H1 (cell line): ENCODE measurements at regions not wholly inside any gene's neighbourhood (a gene's known extent, or its start where the extent isn't known, plus 50 kb on each side); places are given as distances from the start of the nearest gene placed in this dataset.

ENCODE experiments used
- CTCF ChIA-PET: fragments of 300-600 bp; sonication (Branson Sonifier 250); formaldehyde crosslinking; loops from one replicate; lab custom pipeline; 2021; ENCODE audit not compliant: partially characterized antibody; lab: Charles Lee
- POLR2A ChIA-PET: fragments of 300-600 bp; sonication (Branson Sonifier 250); formaldehyde crosslinking; loops from one replicate; lab custom pipeline; 2021; ENCODE audit warnings: inconsistent platforms; ENCODE audit not compliant: partially characterized antibody; lab: Charles Lee
- DNase-seq, 2 experiments: peaks; one replicate each; pipeline versions ENCODE4 v3.0.0 to v3.0.0-alpha.2; 2010 to 2022; ENCODE audit warnings: low spot score in 2 of 2, low read depth in 1 of 2, mixed read lengths in 1 of 2
- FAIRE-seq: peaks from 2 replicates; lab custom pipeline; 2011; peaks lifted over from hg19 to GRCh38; lab: Jason Lieb, UNC
- H2AFZ ChIP-seq: 2 replicates; pipeline ENCODE4 v1.8.1; 2012; ENCODE audit warnings: low read length, inconsistent platforms
- H2AK5ac ChIP-seq: 2 replicates; pipeline ENCODE4 v1.6.1; 2013; ENCODE audit warnings: low read depth, low read length
- H2BK120ac ChIP-seq: replicated peaks from 2 replicates; pipeline ENCODE3; 2013; ENCODE audit warnings: low read depth, low read length, inconsistent platforms
- H2BK12ac ChIP-seq: 2 replicates; pipeline ENCODE4 v1.6.1; 2013; ENCODE audit warnings: low read depth, low read length
- H2BK15ac ChIP-seq: 2 replicates; pipeline ENCODE4 v1.6.1; 2013; ENCODE audit warnings: low read length
- H2BK20ac ChIP-seq: 2 replicates; pipeline ENCODE4 v1.6.1; 2013; ENCODE audit warnings: low read length
- H2BK5ac ChIP-seq: 2 replicates; pipeline ENCODE4 v1.6.1; 2013; ENCODE audit warnings: low read depth, low read length
- H3K14ac ChIP-seq: 2 replicates; pipeline ENCODE4 v1.6.1; 2013; ENCODE audit warnings: inconsistent platforms; ENCODE audit not compliant: insufficient read length
- H3K18ac ChIP-seq: 2 replicates; pipeline ENCODE4 v1.6.1; 2013; ENCODE audit warnings: low read length; ENCODE audit errors: extremely low read depth
- H3K23ac ChIP-seq: 2 replicates; pipeline ENCODE4 v1.6.1; 2013; ENCODE audit warnings: inconsistent platforms; ENCODE audit not compliant: insufficient read length
- H3K23me2 ChIP-seq: 2 replicates; pipeline ENCODE4 v1.6.1; 2013; ENCODE audit warnings: low read depth, low read length
- H3K27ac ChIP-seq: 2 replicates; pipeline ENCODE4 v1.6.1; 2011; ENCODE audit warnings: low read depth, low read length, inconsistent platforms
- H3K27me3 ChIP-seq, 4 experiments: replicated peaks in 1 of 4; 1 replicate in 1 of 4; 2 replicates in 3 of 4; pipeline versions ENCODE4 v1.6.1 to v1.8.1; 2011 to 2013; ENCODE audit warnings: low read length in 3 of 4, mild to moderate bottlenecking in 3 of 4, inconsistent platforms in 2 of 4, mixed read lengths in 2 of 4, moderate library complexity in 1 of 4; ENCODE audit not compliant: control insufficient read depth in 3 of 4, insufficient read depth in 3 of 4; ENCODE audit errors: extremely low read depth in 1 of 4
- H3K36me3 ChIP-seq, 4 experiments: 2 replicates each; pipeline versions ENCODE4 v1.6.1 to v1.8.1; 2011 to 2013; ENCODE audit warnings: mild to moderate bottlenecking in 4 of 4, low read length in 3 of 4, moderate library complexity in 2 of 4, control low read depth in 1 of 4, inconsistent platforms in 1 of 4; ENCODE audit not compliant: insufficient read depth in 4 of 4, control insufficient read depth in 2 of 4
- H3K4ac ChIP-seq: replicated peaks from 2 replicates; pipeline ENCODE3; 2013; ENCODE audit warnings: low read length, low read depth, mixed read lengths, inconsistent platforms; ENCODE audit not compliant: insufficient read length
- H3K4me1 ChIP-seq, 4 experiments: replicated peaks in 1 of 4; 1 replicate in 1 of 4; 2 replicates in 3 of 4; pipeline versions ENCODE4 v1.6.1 to v1.8.1; 2011 to 2013; ENCODE audit warnings: low read length in 3 of 4, inconsistent platforms in 2 of 4, mixed read lengths in 1 of 4; ENCODE audit not compliant: insufficient read depth in 4 of 4, control insufficient read depth in 3 of 4
- H3K4me2 ChIP-seq, 2 experiments: 2 replicates each; pipeline versions ENCODE4 v1.6.1 to v1.8.1; 2011 to 2013; ENCODE audit warnings: low read depth in 2 of 2, low read length in 2 of 2, control low read depth in 1 of 2, inconsistent platforms in 1 of 2, mild to moderate bottlenecking in 1 of 2; ENCODE audit not compliant: insufficient read depth in 1 of 2
- H3K4me3 ChIP-seq, 4 experiments: fragments of 200-600, 300-600 bp in 1 of 4; sonication (generic), shearing (Covaris generic), sonication (Bioruptor Twin) in 1 of 4; 2 replicates each; pipeline versions ENCODE4 v1.5.1 to v1.8.1; 2011 to 2016; ENCODE audit warnings: low read length in 4 of 4, low read depth in 3 of 4, control low read depth in 2 of 4, inconsistent platforms in 2 of 4, mild to moderate bottlenecking in 2 of 4, mixed read lengths in 1 of 4, moderate library complexity in 1 of 4; ENCODE audit not compliant: insufficient read depth in 2 of 4; ENCODE audit errors: extremely low read depth in 1 of 4
- H3K56ac ChIP-seq: replicated peaks from 2 replicates; pipeline ENCODE3; 2013; ENCODE audit warnings: low read depth, mild to moderate bottlenecking, mixed read lengths, low read length, inconsistent platforms; ENCODE audit not compliant: insufficient read length
- H3K79me1 ChIP-seq: 2 replicates; pipeline ENCODE4 v1.6.1; 2013; ENCODE audit warnings: low read depth, low read length, control low read depth
- H3K79me2 ChIP-seq, 2 experiments: 2 replicates each; pipeline versions ENCODE4 v1.6.1 to v1.8.1; 2012 to 2013; ENCODE audit warnings: low read length in 2 of 2, mild to moderate bottlenecking in 2 of 2, inconsistent platforms in 1 of 2; ENCODE audit not compliant: insufficient read depth in 2 of 2, control insufficient read depth in 1 of 2
- H3K9ac ChIP-seq, 4 experiments: replicated peaks in 1 of 4; 1 replicate in 1 of 4; 2 replicates in 3 of 4; pipeline versions ENCODE4 v1.6.1 to v1.8.1; 2011 to 2013; ENCODE audit warnings: low read depth in 3 of 4, low read length in 3 of 4, control low read depth in 2 of 4, mild to moderate bottlenecking in 2 of 4, moderate library complexity in 2 of 4, inconsistent platforms in 1 of 4; ENCODE audit errors: extremely low read depth in 1 of 4
- H3K9me3 ChIP-seq, 2 experiments: 2 replicates each; pipeline versions ENCODE4 v1.6.1 to v1.8.1; 2012 to 2013; ENCODE audit warnings: mild to moderate bottlenecking in 2 of 2, moderate library complexity in 2 of 2, control low read depth in 1 of 2, inconsistent platforms in 1 of 2, low read depth in 1 of 2, low read length in 1 of 2, mixed read lengths in 1 of 2; ENCODE audit not compliant: insufficient read depth in 2 of 2
- H4K20me1 ChIP-seq, 2 experiments: replicated peaks in 1 of 2; 2 replicates each; pipeline versions ENCODE3 to v1.8.1; 2011 to 2013; ENCODE audit warnings: inconsistent platforms in 2 of 2, low read length in 2 of 2, mild to moderate bottlenecking in 1 of 2; ENCODE audit not compliant: insufficient read depth in 2 of 2, control insufficient read depth in 1 of 2
- H4K5ac ChIP-seq: 2 replicates; pipeline ENCODE4 v1.6.1; 2013; ENCODE audit warnings: low read length, low read depth, mixed read lengths, inconsistent platforms; ENCODE audit not compliant: insufficient read length
- H4K8ac ChIP-seq: 2 replicates; pipeline ENCODE4 v1.8.0; 2013; ENCODE audit warnings: mild to moderate bottlenecking, moderate library complexity, low read length, inconsistent platforms; ENCODE audit not compliant: insufficient read depth; ENCODE audit errors: extremely low read depth
- H4K91ac ChIP-seq: replicated peaks from 2 replicates; pipeline ENCODE3; 2013; ENCODE audit warnings: low read length, mixed read lengths, inconsistent platforms; ENCODE audit not compliant: insufficient read length
- ASH2L ChIP-seq: fragments of 200-600, 300-600 bp; sonication (generic); IDR thresholded peaks from one replicate; pipeline ENCODE4 v1.7.1; 2017; ENCODE audit warnings: low read length
- BACH1 ChIP-seq: IDR thresholded peaks from 2 replicates; pipeline ENCODE4 v1.6.1; 2012; ENCODE audit warnings: low read length, improper control_type of control experiment
- CEBPB ChIP-seq: IDR thresholded peaks from 2 replicates; pipeline ENCODE4 v1.6.1; 2012; ENCODE audit warnings: low read depth, low read length
- CHD1 ChIP-seq: IDR thresholded peaks from 2 replicates; pipeline ENCODE4 v1.6.1; 2012; ENCODE audit warnings: low read depth, low read length, improper control_type of control experiment
- CREB1 ChIP-seq: IDR thresholded peaks from 2 replicates; pipeline ENCODE4 v1.6.1; 2012; ENCODE audit warnings: inconsistent platforms
- HDAC6 ChIP-seq: IDR thresholded peaks from one replicate; pipeline ENCODE4 v1.7.1; 2012; ENCODE audit warnings: low read depth, mild to moderate bottlenecking, inconsistent platforms, low read length, moderate library complexity
- JUND ChIP-seq: IDR thresholded peaks from 2 replicates; pipeline ENCODE4 v1.6.1; 2011; ENCODE audit warnings: mild to moderate bottlenecking, improper control_type of control experiment, low read length
- SP1 ChIP-seq: IDR thresholded peaks from 2 replicates; pipeline ENCODE4 v1.6.1; 2011; ENCODE audit warnings: low read depth, low read length
- TCF12 ChIP-seq: IDR thresholded peaks from 2 replicates; pipeline ENCODE4 v1.6.1; 2011; ENCODE audit warnings: low read depth, mild to moderate bottlenecking, low read length
- TEAD4 ChIP-seq: IDR thresholded peaks from 2 replicates; pipeline ENCODE4 v1.6.1; 2012; ENCODE audit warnings: low read depth, low read length, inconsistent platforms, mixed read lengths
- USF2 ChIP-seq: IDR thresholded peaks from 2 replicates; pipeline ENCODE4 v1.6.1; 2011; ENCODE audit warnings: low read length, improper control_type of control experiment
- YY1 ChIP-seq: IDR thresholded peaks from 2 replicates; pipeline ENCODE4 v1.6.1; 2011; ENCODE audit warnings: low read depth, mild to moderate bottlenecking, low read length
- WGBS, 2 experiments: shearing (Covaris generic) in 1 of 2; methylation state at CpG; one replicate each; pipeline versions ENCODE4 v1.1.6 to v1.1.7; 2013 to 2015; ENCODE audit warnings: low lambda C conversion rate in 2 of 2, mixed read lengths in 2 of 2, inconsistent platforms in 1 of 2, low coverage in 1 of 2, missing lambda C conversion rate in 1 of 2; ENCODE audit not compliant: insufficient replicate concordance in 2 of 2, insufficient coverage in 1 of 2, insufficient read length in 1 of 2; ENCODE audit errors: extremely low coverage in 1 of 2, missing lambda C conversion rate in 1 of 2; 5-methylcytosine and 5-hydroxymethylcytosine counted together
- TF ChIP-seq, protein P1 (sequence below), 3 experiments: IDR thresholded peaks; 1 replicate in 2 of 3; 2 replicates in 1 of 3; pipeline versions ENCODE4 v1.5.1 to v1.6.1; 2011; ENCODE audit warnings: low read length in 3 of 3, mild to moderate bottlenecking in 3 of 3, inconsistent platforms in 2 of 3, low read depth in 1 of 3, moderate library complexity in 1 of 3; ENCODE audit not compliant: insufficient read depth in 1 of 3; ENCODE audit errors: control extremely low read depth in 1 of 3

DNA sequence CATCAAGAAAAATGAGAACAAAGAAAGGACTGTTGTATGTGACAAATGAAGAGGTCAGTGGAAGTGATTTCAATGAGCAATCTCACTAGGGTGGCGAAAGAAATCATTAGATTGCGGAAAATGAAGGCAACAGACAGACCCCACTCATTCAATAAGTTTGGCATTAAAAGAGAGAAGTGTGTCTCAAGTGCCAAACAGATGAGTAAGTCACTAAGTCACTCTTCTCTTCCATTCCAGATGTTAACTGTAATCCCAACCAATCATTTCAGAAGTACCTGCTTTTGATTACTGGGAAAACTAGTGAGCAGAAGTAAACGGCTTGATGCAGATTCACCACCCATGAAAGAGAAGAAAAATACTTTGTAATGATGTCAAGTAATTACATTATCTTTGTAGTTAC, 144.3 kb upstream of the PRMT6 start:
- H4K91ac ChIP-seq, result no peak overlapping the region
- no peak overlapping the region for H3K9ac ChIP-seq
- H2BK12ac ChIP-seq, result no peak overlapping the region
- no peak for TF ChIP-seq CREB1
- no peak for TF ChIP-seq CHD1
- TF ChIP-seq YY1, result no peak
- no peak for TF ChIP-seq TCF12
- TF ChIP-seq, protein P1, sequence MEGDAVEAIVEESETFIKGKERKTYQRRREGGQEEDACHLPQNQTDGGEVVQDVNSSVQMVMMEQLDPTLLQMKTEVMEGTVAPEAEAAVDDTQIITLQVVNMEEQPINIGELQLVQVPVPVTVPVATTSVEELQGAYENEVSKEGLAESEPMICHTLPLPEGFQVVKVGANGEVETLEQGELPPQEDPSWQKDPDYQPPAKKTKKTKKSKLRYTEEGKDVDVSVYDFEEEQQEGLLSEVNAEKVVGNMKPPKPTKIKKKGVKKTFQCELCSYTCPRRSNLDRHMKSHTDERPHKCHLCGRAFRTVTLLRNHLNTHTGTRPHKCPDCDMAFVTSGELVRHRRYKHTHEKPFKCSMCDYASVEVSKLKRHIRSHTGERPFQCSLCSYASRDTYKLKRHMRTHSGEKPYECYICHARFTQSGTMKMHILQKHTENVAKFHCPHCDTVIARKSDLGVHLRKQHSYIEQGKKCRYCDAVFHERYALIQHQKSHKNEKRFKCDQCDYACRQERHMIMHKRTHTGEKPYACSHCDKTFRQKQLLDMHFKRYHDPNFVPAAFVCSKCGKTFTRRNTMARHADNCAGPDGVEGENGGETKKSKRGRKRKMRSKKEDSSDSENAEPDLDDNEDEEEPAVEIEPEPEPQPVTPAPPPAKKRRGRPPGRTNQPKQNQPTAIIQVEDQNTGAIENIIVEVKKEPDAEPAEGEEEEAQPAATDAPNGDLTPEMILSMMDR (IDR thresholded peaks at IDR 0.05; ENCODE audit: control extremely low read depth in 1 of 3, insufficient read depth in 1 of 3, low read depth in 1 of 3, low read length in 3 of 3), result no peak
- no peak for TF ChIP-seq BACH1
- no peak for TF ChIP-seq HDAC6
- TF ChIP-seq TEAD4, result no peak
- no peak for TF ChIP-seq ASH2L
- TF ChIP-seq USF2, result no peak
- no peak for TF ChIP-seq JUND
- TF ChIP-seq CEBPB, result no peak
- no peak for TF ChIP-seq SP1
- H4K8ac ChIP-seq, result no peak overlapping the region
- no peaks in the 10 kb centered on the region for H3K9me3 ChIP-seq
- no peak overlapping the region for H3K56ac ChIP-seq
- H3K79me1 ChIP-seq, result no peaks in the 10 kb centered on the region
- no peak overlapping the region for H2BK5ac ChIP-seq
- WGBS, 2 experiments, result 94% methylated on average over 3 of the region's 3 CpGs; no CpG with 5 or more reads in 1 of the 2 experiments
- H2BK20ac ChIP-seq, result no peak overlapping the region
- H3K27ac ChIP-seq, result no peak overlapping the region
- no peaks in the 10 kb centered on the region for H3K23me2 ChIP-seq
- CTCF ChIA-PET, result no interaction called here
- H3K4me2 ChIP-seq, result no peak overlapping the region
- DNase-seq, result no peak
- no peaks in the 10 kb centered on the region for H4K20me1 ChIP-seq
- POLR2A ChIA-PET, result no interaction called here
- FAIRE-seq, result no peak
- no peak overlapping the region for H2AFZ ChIP-seq
- no peak overlapping the region for H3K4me3 ChIP-seq
- H2AK5ac ChIP-seq, result no peak overlapping the region
- H3K79me2 ChIP-seq, result no peaks in the 10 kb centered on the region
- H3K18ac ChIP-seq, result no peak overlapping the region
- no peak overlapping the region for H3K23ac ChIP-seq
- H3K4ac ChIP-seq, result no peak overlapping the region
- H2BK120ac ChIP-seq, result no peak overlapping the region
- no peaks in the 10 kb centered on the region for H3K4me1 ChIP-seq
- H3K27me3 ChIP-seq, result no peaks in the 10 kb centered on the region
- no peak overlapping the region for H2BK15ac ChIP-seq
- no peak overlapping the region for H4K5ac ChIP-seq
- H3K14ac ChIP-seq, result no peak overlapping the region
- no peaks in the 10 kb centered on the region for H3K36me3 ChIP-seq
